H1 (cell line): ENCODE measurements at regions not wholly inside any gene's neighbourhood (a gene's known extent, or its start where the extent isn't known, plus 50 kb on each side); places are given as distances from the start of the nearest gene placed in this dataset.

ENCODE experiments used
- CTCF ChIA-PET: fragments of 300-600 bp; sonication (Branson Sonifier 250); formaldehyde crosslinking; loops from one replicate; lab custom pipeline; 2021; ENCODE audit not compliant: partially characterized antibody; lab: Charles Lee
- POLR2A ChIA-PET: fragments of 300-600 bp; sonication (Branson Sonifier 250); formaldehyde crosslinking; loops from one replicate; lab custom pipeline; 2021; ENCODE audit warnings: inconsistent platforms; ENCODE audit not compliant: partially characterized antibody; lab: Charles Lee
- DNase-seq, 2 experiments: peaks; one replicate each; pipeline versions ENCODE4 v3.0.0 to v3.0.0-alpha.2; 2010 to 2022; ENCODE audit warnings: low spot score in 2 of 2, low read depth in 1 of 2, mixed read lengths in 1 of 2
- FAIRE-seq: peaks from 2 replicates; lab custom pipeline; 2011; peaks lifted over from hg19 to GRCh38; lab: Jason Lieb, UNC
- H2AFZ ChIP-seq: 2 replicates; pipeline ENCODE4 v1.8.1; 2012; ENCODE audit warnings: low read length, inconsistent platforms
- H2AK5ac ChIP-seq: 2 replicates; pipeline ENCODE4 v1.6.1; 2013; ENCODE audit warnings: low read depth, low read length
- H2BK120ac ChIP-seq: replicated peaks from 2 replicates; pipeline ENCODE3; 2013; ENCODE audit warnings: low read depth, low read length, inconsistent platforms
- H2BK12ac ChIP-seq: 2 replicates; pipeline ENCODE4 v1.6.1; 2013; ENCODE audit warnings: low read depth, low read length
- H2BK15ac ChIP-seq: 2 replicates; pipeline ENCODE4 v1.6.1; 2013; ENCODE audit warnings: low read length
- H2BK20ac ChIP-seq: 2 replicates; pipeline ENCODE4 v1.6.1; 2013; ENCODE audit warnings: low read length
- H2BK5ac ChIP-seq: 2 replicates; pipeline ENCODE4 v1.6.1; 2013; ENCODE audit warnings: low read depth, low read length
- H3K14ac ChIP-seq: 2 replicates; pipeline ENCODE4 v1.6.1; 2013; ENCODE audit warnings: inconsistent platforms; ENCODE audit not compliant: insufficient read length
- H3K18ac ChIP-seq: 2 replicates; pipeline ENCODE4 v1.6.1; 2013; ENCODE audit warnings: low read length; ENCODE audit errors: extremely low read depth
- H3K23ac ChIP-seq: 2 replicates; pipeline ENCODE4 v1.6.1; 2013; ENCODE audit warnings: inconsistent platforms; ENCODE audit not compliant: insufficient read length
- H3K23me2 ChIP-seq: 2 replicates; pipeline ENCODE4 v1.6.1; 2013; ENCODE audit warnings: low read depth, low read length
- H3K27ac ChIP-seq: 2 replicates; pipeline ENCODE4 v1.6.1; 2011; ENCODE audit warnings: low read depth, low read length, inconsistent platforms
- H3K27me3 ChIP-seq, 4 experiments: replicated peaks in 1 of 4; 1 replicate in 1 of 4; 2 replicates in 3 of 4; pipeline versions ENCODE4 v1.6.1 to v1.8.1; 2011 to 2013; ENCODE audit warnings: low read length in 3 of 4, mild to moderate bottlenecking in 3 of 4, inconsistent platforms in 2 of 4, mixed read lengths in 2 of 4, moderate library complexity in 1 of 4; ENCODE audit not compliant: control insufficient read depth in 3 of 4, insufficient read depth in 3 of 4; ENCODE audit errors: extremely low read depth in 1 of 4
- H3K36me3 ChIP-seq, 4 experiments: 2 replicates each; pipeline versions ENCODE4 v1.6.1 to v1.8.1; 2011 to 2013; ENCODE audit warnings: mild to moderate bottlenecking in 4 of 4, low read length in 3 of 4, moderate library complexity in 2 of 4, control low read depth in 1 of 4, inconsistent platforms in 1 of 4; ENCODE audit not compliant: insufficient read depth in 4 of 4, control insufficient read depth in 2 of 4
- H3K4ac ChIP-seq: replicated peaks from 2 replicates; pipeline ENCODE3; 2013; ENCODE audit warnings: low read length, low read depth, mixed read lengths, inconsistent platforms; ENCODE audit not compliant: insufficient read length
- H3K4me1 ChIP-seq, 4 experiments: replicated peaks in 1 of 4; 1 replicate in 1 of 4; 2 replicates in 3 of 4; pipeline versions ENCODE4 v1.6.1 to v1.8.1; 2011 to 2013; ENCODE audit warnings: low read length in 3 of 4, inconsistent platforms in 2 of 4, mixed read lengths in 1 of 4; ENCODE audit not compliant: insufficient read depth in 4 of 4, control insufficient read depth in 3 of 4
- H3K4me2 ChIP-seq, 2 experiments: 2 replicates each; pipeline versions ENCODE4 v1.6.1 to v1.8.1; 2011 to 2013; ENCODE audit warnings: low read depth in 2 of 2, low read length in 2 of 2, control low read depth in 1 of 2, inconsistent platforms in 1 of 2, mild to moderate bottlenecking in 1 of 2; ENCODE audit not compliant: insufficient read depth in 1 of 2
- H3K4me3 ChIP-seq, 4 experiments: fragments of 200-600, 300-600 bp in 1 of 4; sonication (generic), shearing (Covaris generic), sonication (Bioruptor Twin) in 1 of 4; 2 replicates each; pipeline versions ENCODE4 v1.5.1 to v1.8.1; 2011 to 2016; ENCODE audit warnings: low read length in 4 of 4, low read depth in 3 of 4, control low read depth in 2 of 4, inconsistent platforms in 2 of 4, mild to moderate bottlenecking in 2 of 4, mixed read lengths in 1 of 4, moderate library complexity in 1 of 4; ENCODE audit not compliant: insufficient read depth in 2 of 4; ENCODE audit errors: extremely low read depth in 1 of 4
- H3K56ac ChIP-seq: replicated peaks from 2 replicates; pipeline ENCODE3; 2013; ENCODE audit warnings: low read depth, mild to moderate bottlenecking, mixed read lengths, low read length, inconsistent platforms; ENCODE audit not compliant: insufficient read length
- H3K79me1 ChIP-seq: 2 replicates; pipeline ENCODE4 v1.6.1; 2013; ENCODE audit warnings: low read depth, low read length, control low read depth
- H3K79me2 ChIP-seq, 2 experiments: 2 replicates each; pipeline versions ENCODE4 v1.6.1 to v1.8.1; 2012 to 2013; ENCODE audit warnings: low read length in 2 of 2, mild to moderate bottlenecking in 2 of 2, inconsistent platforms in 1 of 2; ENCODE audit not compliant: insufficient read depth in 2 of 2, control insufficient read depth in 1 of 2
- H3K9ac ChIP-seq, 4 experiments: replicated peaks in 1 of 4; 1 replicate in 1 of 4; 2 replicates in 3 of 4; pipeline versions ENCODE4 v1.6.1 to v1.8.1; 2011 to 2013; ENCODE audit warnings: low read depth in 3 of 4, low read length in 3 of 4, control low read depth in 2 of 4, mild to moderate bottlenecking in 2 of 4, moderate library complexity in 2 of 4, inconsistent platforms in 1 of 4; ENCODE audit errors: extremely low read depth in 1 of 4
- H3K9me3 ChIP-seq, 2 experiments: 2 replicates each; pipeline versions ENCODE4 v1.6.1 to v1.8.1; 2012 to 2013; ENCODE audit warnings: mild to moderate bottlenecking in 2 of 2, moderate library complexity in 2 of 2, control low read depth in 1 of 2, inconsistent platforms in 1 of 2, low read depth in 1 of 2, low read length in 1 of 2, mixed read lengths in 1 of 2; ENCODE audit not compliant: insufficient read depth in 2 of 2
- H4K20me1 ChIP-seq, 2 experiments: replicated peaks in 1 of 2; 2 replicates each; pipeline versions ENCODE3 to v1.8.1; 2011 to 2013; ENCODE audit warnings: inconsistent platforms in 2 of 2, low read length in 2 of 2, mild to moderate bottlenecking in 1 of 2; ENCODE audit not compliant: insufficient read depth in 2 of 2, control insufficient read depth in 1 of 2
- H4K5ac ChIP-seq: 2 replicates; pipeline ENCODE4 v1.6.1; 2013; ENCODE audit warnings: low read length, low read depth, mixed read lengths, inconsistent platforms; ENCODE audit not compliant: insufficient read length
- H4K8ac ChIP-seq: 2 replicates; pipeline ENCODE4 v1.8.0; 2013; ENCODE audit warnings: mild to moderate bottlenecking, moderate library complexity, low read length, inconsistent platforms; ENCODE audit not compliant: insufficient read depth; ENCODE audit errors: extremely low read depth
- H4K91ac ChIP-seq: replicated peaks from 2 replicates; pipeline ENCODE3; 2013; ENCODE audit warnings: low read length, mixed read lengths, inconsistent platforms; ENCODE audit not compliant: insufficient read length
- CREB1 ChIP-seq: IDR thresholded peaks from 2 replicates; pipeline ENCODE4 v1.6.1; 2012; ENCODE audit warnings: inconsistent platforms
- PHF8 ChIP-seq: fragments of 200-600 bp; sonication (generic); conservative IDR thresholded peaks from 2 replicates; pipeline ENCODE4 v1.7.1; 2012; ENCODE audit warnings: low read depth, mild to moderate bottlenecking, inconsistent platforms, low read length, moderate library complexity
- WGBS, 2 experiments: shearing (Covaris generic) in 1 of 2; methylation state at CpG; one replicate each; pipeline versions ENCODE4 v1.1.6 to v1.1.7; 2013 to 2015; ENCODE audit warnings: low lambda C conversion rate in 2 of 2, mixed read lengths in 2 of 2, inconsistent platforms in 1 of 2, low coverage in 1 of 2, missing lambda C conversion rate in 1 of 2; ENCODE audit not compliant: insufficient replicate concordance in 2 of 2, insufficient coverage in 1 of 2, insufficient read length in 1 of 2; ENCODE audit errors: extremely low coverage in 1 of 2, missing lambda C conversion rate in 1 of 2; 5-methylcytosine and 5-hydroxymethylcytosine counted together

DNA sequence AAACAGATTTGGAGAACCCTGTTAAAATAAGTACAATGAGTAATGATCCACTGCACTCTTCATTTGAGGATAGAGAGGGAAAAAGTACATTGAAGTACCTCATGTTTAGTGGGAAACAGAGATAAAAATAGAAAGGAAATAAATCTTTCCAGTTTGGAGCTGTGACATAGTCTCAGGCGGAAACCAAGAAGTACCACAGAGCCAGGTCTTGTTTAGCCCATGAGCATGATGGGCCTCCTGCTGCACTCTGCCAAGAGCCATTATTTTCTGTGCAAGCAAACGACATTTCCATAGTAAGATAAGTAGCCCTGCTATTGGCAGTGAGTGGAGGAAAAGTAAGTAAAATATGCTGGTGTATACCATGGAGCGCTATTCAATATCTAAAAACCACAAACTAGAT is 796.1 kb downstream of the TBL1XR1 start:
- CTCF ChIA-PET, result no interaction called here
- H4K5ac ChIP-seq, result no peak overlapping the region
- no peak overlapping the region for H3K27ac ChIP-seq
- no peak overlapping the region for H2AK5ac ChIP-seq
- TF ChIP-seq PHF8 (no peak), CREB1 (no peak)
- TF ChIP-seq, all 59 proteins: peak for 0
- WGBS, 2 experiments, result 93% methylated on average over 3 of the region's 3 CpGs; no CpG with 5 or more reads in 1 of the 2 experiments
- H3K79me2 ChIP-seq, result no peaks in the 10 kb centered on the region
- H3K23ac ChIP-seq, result no peak overlapping the region
- no peak overlapping the region for H2AFZ ChIP-seq
- no peak overlapping the region for H3K4me2 ChIP-seq
- no peak overlapping the region for H3K4me3 ChIP-seq
- DNase-seq (no peak), FAIRE-seq (no peak)
- H2BK5ac ChIP-seq, result no peak overlapping the region
- H3K79me1 ChIP-seq, result no peaks in the 10 kb centered on the region
- H2BK12ac ChIP-seq, result no peak overlapping the region
- H3K27me3 ChIP-seq, result no peaks in the 10 kb centered on the region
- H3K4me1 ChIP-seq, result no peaks in the 10 kb centered on the region
- POLR2A ChIA-PET, result interaction anchor here (2.1 kb wide), 1 partner anchor 10 kb away, joined by 6 read pairs; no protein-coding TSS in a partner anchor
- H3K23me2 ChIP-seq, result no peaks in the 10 kb centered on the region
- no peak overlapping the region for H2BK20ac ChIP-seq
- H3K56ac ChIP-seq, result no peak overlapping the region
- H2BK120ac ChIP-seq, result no peak overlapping the region
- no peak overlapping the region for H2BK15ac ChIP-seq
- no peaks in the 10 kb centered on the region for H4K20me1 ChIP-seq
- H3K36me3 ChIP-seq, result no peaks in the 10 kb centered on the region
- peaks cover 0 to 2% of the 10 kb centered on the region in 2 experiments; a peak in 2 of 4 replicates for H3K9me3 ChIP-seq
- no peak overlapping the region for H3K18ac ChIP-seq
- H4K91ac ChIP-seq, result no peak overlapping the region
- H3K9ac ChIP-seq, result no peak overlapping the region
- no peak overlapping the region for H3K14ac ChIP-seq
- no peak overlapping the region for H4K8ac ChIP-seq
- no peak overlapping the region for H3K4ac ChIP-seq
